GM06990 (cell line): ENCODE measurements at regions not wholly inside any gene's neighbourhood (a gene's known extent, or its start where the extent isn't known, plus 50 kb on each side); places are given as distances from the start of the nearest gene placed in this dataset.
"Not testable (repeated sequence)": the region's sequence is repeated elsewhere in the genome, so short reads cannot be mapped to it uniquely, and the experiment has no call there.

ENCODE experiments used
- DNase-seq: peaks from one replicate; pipeline ENCODE4 v3.0.0-alpha.2; 2011; ENCODE audit not compliant: insufficient read length; ENCODE audit errors: extremely low read depth
- H3K27me3 ChIP-seq: replicated peaks from 2 replicates; pipeline ENCODE4 v1.6.0; 2011; ENCODE audit warnings: low read length; ENCODE audit not compliant: control insufficient read depth, insufficient read depth
- H3K36me3 ChIP-seq: 2 replicates; pipeline ENCODE4 v1.5.1; 2011; ENCODE audit warnings: low read length; ENCODE audit not compliant: control insufficient read depth, insufficient read depth
- H3K4me3 ChIP-seq: replicated peaks from 2 replicates; pipeline ENCODE4 v1.5.1; 2011; ENCODE audit warnings: low read depth, mild to moderate bottlenecking, control low read depth, low read length
- TF ChIP-seq, protein P1 (sequence below): IDR thresholded peaks from 2 replicates; pipeline ENCODE4 v1.5.1; 2011; ENCODE audit warnings: low read length, control low read depth, mild to moderate bottlenecking, inconsistent platforms; ENCODE audit not compliant: insufficient read depth, poor library complexity, severe bottlenecking

DNA sequence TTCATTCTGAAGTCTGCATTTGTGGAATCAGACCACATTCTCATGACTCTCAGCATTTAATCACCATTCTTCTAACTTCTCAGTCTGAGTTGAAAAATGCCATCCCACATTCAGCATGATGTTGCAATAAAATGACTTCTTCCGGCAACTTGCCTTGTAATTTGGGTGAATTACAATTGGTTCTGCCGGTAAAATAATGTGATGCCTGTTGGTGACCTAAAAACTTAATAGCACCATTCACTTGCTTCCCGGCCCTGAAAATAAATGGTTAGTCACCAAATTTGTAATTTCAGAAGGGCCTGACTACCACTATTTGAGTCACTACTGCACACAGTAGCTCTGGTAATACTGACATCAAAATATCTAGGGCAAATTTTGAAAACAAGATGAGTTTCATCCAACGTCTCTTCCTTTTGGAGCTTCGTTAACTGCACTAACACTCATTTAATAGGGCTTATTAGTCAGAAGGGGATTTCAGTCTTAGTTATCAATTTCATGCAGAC lies 637.1 kb upstream of the CHAC2 start:
- no peaks in the 10 kb centered on the region for H3K27me3 ChIP-seq
- H3K4me3 ChIP-seq: no peak overlapping the region
- no peak for DNase-seq
- H3K36me3 ChIP-seq: no peaks in the 10 kb centered on the region
- TF ChIP-seq, protein P1, sequence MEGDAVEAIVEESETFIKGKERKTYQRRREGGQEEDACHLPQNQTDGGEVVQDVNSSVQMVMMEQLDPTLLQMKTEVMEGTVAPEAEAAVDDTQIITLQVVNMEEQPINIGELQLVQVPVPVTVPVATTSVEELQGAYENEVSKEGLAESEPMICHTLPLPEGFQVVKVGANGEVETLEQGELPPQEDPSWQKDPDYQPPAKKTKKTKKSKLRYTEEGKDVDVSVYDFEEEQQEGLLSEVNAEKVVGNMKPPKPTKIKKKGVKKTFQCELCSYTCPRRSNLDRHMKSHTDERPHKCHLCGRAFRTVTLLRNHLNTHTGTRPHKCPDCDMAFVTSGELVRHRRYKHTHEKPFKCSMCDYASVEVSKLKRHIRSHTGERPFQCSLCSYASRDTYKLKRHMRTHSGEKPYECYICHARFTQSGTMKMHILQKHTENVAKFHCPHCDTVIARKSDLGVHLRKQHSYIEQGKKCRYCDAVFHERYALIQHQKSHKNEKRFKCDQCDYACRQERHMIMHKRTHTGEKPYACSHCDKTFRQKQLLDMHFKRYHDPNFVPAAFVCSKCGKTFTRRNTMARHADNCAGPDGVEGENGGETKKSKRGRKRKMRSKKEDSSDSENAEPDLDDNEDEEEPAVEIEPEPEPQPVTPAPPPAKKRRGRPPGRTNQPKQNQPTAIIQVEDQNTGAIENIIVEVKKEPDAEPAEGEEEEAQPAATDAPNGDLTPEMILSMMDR: no peak

DNA sequence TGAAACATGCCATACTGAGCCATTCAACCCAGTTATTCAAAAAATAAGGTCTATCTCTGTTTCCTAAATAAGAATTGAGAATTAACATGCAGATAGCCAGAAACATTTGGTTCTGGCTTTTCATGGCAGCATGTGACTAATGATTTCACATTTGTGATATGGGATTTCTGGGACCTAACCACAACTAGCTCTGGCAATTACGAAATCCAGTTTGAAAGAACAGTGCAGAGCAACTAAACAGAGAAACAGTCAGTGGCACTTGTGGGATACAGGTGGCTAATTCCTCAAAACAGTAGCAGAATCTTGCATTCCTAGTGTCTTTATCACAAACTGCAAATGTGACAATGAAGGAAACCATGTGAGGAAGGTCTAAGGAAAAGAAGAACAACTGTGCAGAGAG lies 637.8 kb upstream of the CHAC2 start:
- DNase-seq: no peak

DNA sequence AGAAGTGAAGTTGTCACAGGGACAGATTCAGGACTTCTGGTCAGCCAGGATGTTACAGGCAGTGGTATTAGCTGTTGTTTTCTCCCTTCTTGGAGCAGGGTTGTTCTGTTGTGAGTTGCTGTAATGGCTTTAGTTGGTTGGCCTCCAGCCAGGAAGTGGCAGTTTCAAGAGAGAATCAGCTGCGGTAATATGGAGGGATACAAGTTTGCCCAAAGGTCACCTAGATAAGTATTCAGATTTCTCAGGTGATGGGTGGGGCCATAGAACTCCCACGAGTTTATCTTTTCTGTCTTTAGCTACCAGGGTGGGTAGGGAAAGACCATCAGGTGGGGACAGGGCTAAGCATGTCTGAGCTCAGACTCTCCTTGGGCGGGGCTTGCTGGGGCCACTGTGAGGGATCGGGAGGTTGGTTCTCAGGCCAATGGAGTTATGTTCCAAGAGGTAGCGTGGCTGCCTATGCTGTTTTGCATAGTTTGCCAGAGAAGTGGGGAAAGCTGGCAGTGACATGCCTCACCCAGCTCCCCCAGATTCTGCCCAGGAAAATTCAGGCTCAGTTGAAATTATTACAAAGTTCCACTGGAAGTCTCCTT lies 640.4 kb upstream of the CHAC2 start:
- Histone ChIP-seq H3K4me3 (no peak overlapping the region), H3K27me3 (no peaks in the 10 kb centered on the region), H3K36me3 (no peaks in the 10 kb centered on the region)
- no peak for DNase-seq
- TF ChIP-seq, protein P1: no peak

More for the DNA sequence above, 637.8 kb upstream of the CHAC2 start:
- Histone ChIP-seq H3K4me3 (no peak overlapping the region), H3K36me3 (no peaks in the 10 kb centered on the region), H3K27me3 (no peaks in the 10 kb centered on the region)
- TF ChIP-seq, protein P1: no peak

DNA sequence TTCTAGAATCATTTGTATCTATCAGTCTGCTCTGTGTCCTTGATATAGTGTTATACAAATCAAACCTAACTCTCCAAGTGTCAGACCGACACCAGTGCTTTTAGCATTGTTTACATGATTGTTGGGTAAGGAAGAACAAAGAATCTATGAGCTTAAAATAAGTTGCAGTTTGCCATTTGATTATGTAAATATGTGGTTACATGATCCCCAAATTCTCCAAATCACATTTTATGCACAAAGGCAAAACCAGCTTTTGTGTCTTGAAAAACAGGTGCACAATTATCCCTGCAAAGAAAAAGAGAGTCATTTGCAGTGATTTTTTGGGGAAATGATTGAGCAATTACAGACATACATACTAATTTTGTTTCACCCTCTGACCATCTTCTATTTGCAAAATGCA lies 652.6 kb upstream of the CHAC2 start:
- DNase-seq: no peak
- no peaks in the 10 kb centered on the region for H3K27me3 ChIP-seq

DNA sequence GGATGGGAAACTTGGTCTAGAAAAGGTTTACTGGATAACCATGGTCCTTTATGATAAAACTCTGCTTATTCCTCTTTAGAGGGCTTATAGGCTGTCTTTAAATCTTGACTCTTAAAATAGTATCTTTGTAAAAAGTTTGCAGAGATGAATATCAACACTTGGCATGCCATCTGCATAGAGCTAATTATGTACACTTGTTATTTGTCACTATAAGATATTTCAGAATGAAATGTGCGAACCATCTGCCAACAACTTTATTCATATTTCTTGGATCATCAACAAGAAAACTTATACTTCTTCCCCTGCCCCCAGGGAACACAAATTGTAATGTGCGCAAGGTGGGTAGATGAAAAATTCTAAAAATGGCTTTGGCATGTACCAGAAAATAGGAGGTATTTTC lies 653.0 kb upstream of the CHAC2 start:
- TF ChIP-seq, protein P1: no peak
- H3K36me3 ChIP-seq: no peaks in the 10 kb centered on the region
- no peak for DNase-seq
- H3K4me3 ChIP-seq: no peak overlapping the region
- no peaks in the 10 kb centered on the region for H3K27me3 ChIP-seq

More for the DNA sequence above, 652.6 kb upstream of the CHAC2 start:
- no peak overlapping the region for H3K4me3 ChIP-seq
- H3K36me3 ChIP-seq: no peaks in the 10 kb centered on the region
- TF ChIP-seq, protein P1: no peak

DNA sequence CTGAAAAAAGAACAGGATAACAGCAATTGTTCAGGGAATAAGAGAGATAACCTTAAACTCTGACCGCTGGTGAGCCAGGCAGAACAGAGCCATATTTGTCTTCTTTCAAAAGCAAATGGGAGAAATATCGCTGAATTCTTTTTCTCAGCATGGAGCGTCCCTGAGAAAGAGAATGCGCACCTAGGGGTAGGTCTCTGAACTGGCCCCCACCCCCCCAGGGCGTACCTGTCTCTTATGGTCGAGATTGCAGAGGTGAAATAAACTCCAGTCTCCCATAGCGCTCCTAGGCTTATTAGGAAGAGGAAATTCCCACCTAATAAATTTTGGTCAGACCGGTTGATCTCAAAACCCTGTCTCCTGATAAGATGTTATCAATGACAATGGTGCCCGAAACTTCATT lies 655.2 kb upstream of the CHAC2 start:
- not testable (repeated sequence) for H3K27me3 ChIP-seq, H3K4me3 ChIP-seq, DNase-seq, H3K36me3 ChIP-seq
